CD4-positive, alpha-beta T cell (primary cell): ENCODE measurements at regions not wholly inside any gene's neighbourhood (a gene's known extent, or its start where the extent isn't known, plus 50 kb on each side); places are given as distances from the start of the nearest gene placed in this dataset.

Source experiments
- ATAC-seq: fragments of 200-7000 bp; cut with Tn5 transposase; one replicate; pipeline ENCODE4 v1.10.0; 2022; ENCODE audit warnings: mild to moderate bottlenecking; ENCODE audit not compliant: poor library complexity
- CTCF ChIA-PET: fragments of 350-600 bp; sonication (Branson Sonifier 250); formaldehyde crosslinking; loops from one replicate; lab custom pipeline; 2021; ENCODE audit warnings: antibody characterized with exemption, inconsistent platforms; lab: Charles Lee
- POLR2A ChIA-PET: fragments of 350-600 bp; sonication (Branson Sonifier 250); formaldehyde crosslinking; loops from one replicate; lab custom pipeline; 2021; ENCODE audit warnings: antibody characterized with exemption, inconsistent platforms; lab: Charles Lee
- DNase-seq, 14 experiments: peaks; one replicate each; pipeline ENCODE4 v3.0.0-alpha.2; 2013 to 2020; ENCODE audit warnings: mixed read lengths in 2 of 14
- H3K27ac ChIP-seq, 2 donors: one replicate each; pipeline versions ENCODE4 v1.5.1 to v1.7.0; 2013; ENCODE audit warnings: low read length in 2 of 2, low read depth in 1 of 2, mild to moderate bottlenecking in 1 of 2
- H3K27me3 ChIP-seq, 2 experiments: 1 replicate in 1 of 2; 2 replicates in 1 of 2; pipeline versions ENCODE4 v1.6.1 to v1.7.0; 2013; ENCODE audit warnings: low read length in 2 of 2, control low read depth in 1 of 2, mild to moderate bottlenecking in 1 of 2, moderate library complexity in 1 of 2; ENCODE audit not compliant: insufficient read depth in 2 of 2, control insufficient read depth in 1 of 2
- H3K36me3 ChIP-seq: one replicate; pipeline ENCODE4 v1.6.1; 2013; ENCODE audit warnings: low read length, control low read depth; ENCODE audit not compliant: insufficient read depth
- H3K4me1 ChIP-seq: one replicate; pipeline ENCODE4 v1.6.1; 2013; ENCODE audit warnings: low read length, control low read depth; ENCODE audit not compliant: insufficient read depth
- H3K4me3 ChIP-seq: one replicate; pipeline ENCODE4 v1.5.1; 2013; ENCODE audit warnings: mild to moderate bottlenecking, low read length, moderate library complexity
- H3K9me3 ChIP-seq, 2 experiments: 1 replicate in 1 of 2; 2 replicates in 1 of 2; pipeline versions ENCODE4 v1.6.1 to v1.7.0; 2013; ENCODE audit warnings: low read length in 2 of 2, mild to moderate bottlenecking in 2 of 2, control low read depth in 1 of 2, moderate library complexity in 1 of 2; ENCODE audit not compliant: control insufficient read depth in 1 of 2, insufficient read depth in 1 of 2
- H3K27ac Mint-ChIP-seq: one replicate; pipeline ENCODE4 v1.8.0; 2020; ENCODE audit warnings: mixed read lengths
- H3K27me3 Mint-ChIP-seq: one replicate; pipeline ENCODE4 v1.8.0; 2021; ENCODE audit warnings: mixed read lengths
- H3K36me3 Mint-ChIP-seq: one replicate; pipeline ENCODE4 v1.8.0; 2021; ENCODE audit warnings: low read depth, mixed read lengths
- H3K4me1 Mint-ChIP-seq: one replicate; pipeline ENCODE4 v1.8.0; 2021; ENCODE audit warnings: low read depth, mixed read lengths
- H3K4me3 Mint-ChIP-seq: one replicate; pipeline ENCODE4 v1.8.0; 2020; ENCODE audit warnings: mild to moderate bottlenecking, mixed read lengths
- H3K9me3 Mint-ChIP-seq: one replicate; pipeline ENCODE4 v1.8.0; 2020; ENCODE audit warnings: mixed read lengths
- CTCF ChIP-seq: fragments of 200-600 bp; IDR thresholded peaks from one replicate; pipeline ENCODE4 v1.8.0; 2022; ENCODE audit warnings: antibody characterized with exemption, mild to moderate bottlenecking
- intact Hi-C, 2 experiments: fragments of 100-400 bp; cut with DNase I in 1 of 2; cut with micrococcal nuclease in 1 of 2; formaldehyde crosslinking; loops; one replicate each; pipeline versions ENCODE4 v1.15.1 to v1.9.0; 2023 to 2025; cut with DNase I, micrococcal nuclease

- H3K27me3 ChIP-seq, result peaks cover 4% of the 10 kb centered on the region in 2 experiments
- no peak overlapping the region for H3K4me3 ChIP-seq
- no peaks in the 10 kb centered on the region for H3K4me1 Mint-ChIP-seq
- no peaks in the 10 kb centered on the region for H3K36me3 ChIP-seq
- no peaks in the 10 kb centered on the region for H3K36me3 Mint-ChIP-seq
- ChIA-PET POLR2A (no interaction called here), CTCF (no interaction called here)
- DNase-seq (no peak), ATAC-seq (no peak)
- no peak overlapping the region for H3K27ac Mint-ChIP-seq
- H3K4me3 Mint-ChIP-seq, result no peak overlapping the region
- peaks cover 4% of the 10 kb centered on the region for H3K9me3 Mint-ChIP-seq
- H3K4me1 ChIP-seq, result no peaks in the 10 kb centered on the region
- intact Hi-C loops, result no loop called here
- H3K27ac ChIP-seq, result no peak overlapping the region
- H3K27me3 Mint-ChIP-seq, result peaks cover 27% of the 10 kb centered on the region
- TF ChIP-seq CTCF, result no peak
- H3K9me3 ChIP-seq, result peaks cover 6 to 8% of the 10 kb centered on the region in 2 experiments
Observed at GRCh38 chr6:165862813-165863212, 199.8 kb upstream of the PDE10A start.

- Mint-ChIP-seq H3K36me3 (no peaks in the 10 kb centered on the region), H3K4me1 (no peaks in the 10 kb centered on the region), H3K27me3 (peaks cover 41% of the 10 kb centered on the region), H3K9me3 (peaks cover 4% of the 10 kb centered on the region), H3K4me3 (no peak overlapping the region), H3K27ac (no peak overlapping the region)
- H3K4me3 ChIP-seq, result no peak overlapping the region
- no peak overlapping the region for H3K27ac ChIP-seq
- peaks cover 4 to 11% of the 10 kb centered on the region in 2 experiments for H3K27me3 ChIP-seq
- H3K4me1 ChIP-seq, result no peaks in the 10 kb centered on the region
- H3K9me3 ChIP-seq, result peaks cover 6 to 8% of the 10 kb centered on the region in 2 experiments
- DNase-seq (no peak), ATAC-seq (no peak)
- ChIA-PET POLR2A (no interaction called here), CTCF (no interaction called here)
- no peaks in the 10 kb centered on the region for H3K36me3 ChIP-seq
- intact Hi-C loops, result no loop called here
- TF ChIP-seq CTCF, result no peak
Observed at GRCh38 chr6:165861226-165861625, 198.2 kb upstream of the PDE10A start.

GRCh38 chr6:165858586-165858985, 195.5 kb upstream of the PDE10A start:
- Mint-ChIP-seq H3K27me3 (peaks cover 52% of the 10 kb centered on the region), H3K4me3 (no peak overlapping the region), H3K4me1 (no peaks in the 10 kb centered on the region), H3K36me3 (no peaks in the 10 kb centered on the region), H3K9me3 (no peaks in the 10 kb centered on the region), H3K27ac (no peak overlapping the region)
- Histone ChIP-seq H3K4me1 (no peaks in the 10 kb centered on the region), H3K36me3 (no peaks in the 10 kb centered on the region), H3K27ac (no peak overlapping the region), H3K4me3 (no peak overlapping the region), H3K27me3 (peaks cover 11 to 23% of the 10 kb centered on the region in 2 experiments), H3K9me3 (peaks cover 0 to 18% of the 10 kb centered on the region in 2 experiments)
- no peak for ATAC-seq
- ChIA-PET POLR2A (no interaction called here), CTCF (no interaction called here)
- no peak for DNase-seq
- intact Hi-C loops, result no loop called here
- no peak for TF ChIP-seq CTCF
